H1 (cell line): ENCODE measurements at regions not wholly inside any gene's neighbourhood (a gene's known extent, or its start where the extent isn't known, plus 50 kb on each side); places are given as distances from the start of the nearest gene placed in this dataset.

Experiments
- CTCF ChIA-PET: fragments of 300-600 bp; sonication (Branson Sonifier 250); formaldehyde crosslinking; loops from one replicate; lab custom pipeline; 2021; ENCODE audit not compliant: partially characterized antibody; lab: Charles Lee
- POLR2A ChIA-PET: fragments of 300-600 bp; sonication (Branson Sonifier 250); formaldehyde crosslinking; loops from one replicate; lab custom pipeline; 2021; ENCODE audit warnings: inconsistent platforms; ENCODE audit not compliant: partially characterized antibody; lab: Charles Lee
- DNase-seq, 2 experiments: peaks; one replicate each; pipeline versions ENCODE4 v3.0.0 to v3.0.0-alpha.2; 2010 to 2022; ENCODE audit warnings: low spot score in 2 of 2, low read depth in 1 of 2, mixed read lengths in 1 of 2
- FAIRE-seq: peaks from 2 replicates; lab custom pipeline; 2011; peaks lifted over from hg19 to GRCh38; lab: Jason Lieb, UNC
- H2AFZ ChIP-seq: 2 replicates; pipeline ENCODE4 v1.8.1; 2012; ENCODE audit warnings: low read length, inconsistent platforms
- H2AK5ac ChIP-seq: 2 replicates; pipeline ENCODE4 v1.6.1; 2013; ENCODE audit warnings: low read depth, low read length
- H2BK120ac ChIP-seq: replicated peaks from 2 replicates; pipeline ENCODE3; 2013; ENCODE audit warnings: low read depth, low read length, inconsistent platforms
- H2BK12ac ChIP-seq: 2 replicates; pipeline ENCODE4 v1.6.1; 2013; ENCODE audit warnings: low read depth, low read length
- H2BK15ac ChIP-seq: 2 replicates; pipeline ENCODE4 v1.6.1; 2013; ENCODE audit warnings: low read length
- H2BK20ac ChIP-seq: 2 replicates; pipeline ENCODE4 v1.6.1; 2013; ENCODE audit warnings: low read length
- H2BK5ac ChIP-seq: 2 replicates; pipeline ENCODE4 v1.6.1; 2013; ENCODE audit warnings: low read depth, low read length
- H3K14ac ChIP-seq: 2 replicates; pipeline ENCODE4 v1.6.1; 2013; ENCODE audit warnings: inconsistent platforms; ENCODE audit not compliant: insufficient read length
- H3K18ac ChIP-seq: 2 replicates; pipeline ENCODE4 v1.6.1; 2013; ENCODE audit warnings: low read length; ENCODE audit errors: extremely low read depth
- H3K23ac ChIP-seq: 2 replicates; pipeline ENCODE4 v1.6.1; 2013; ENCODE audit warnings: inconsistent platforms; ENCODE audit not compliant: insufficient read length
- H3K23me2 ChIP-seq: 2 replicates; pipeline ENCODE4 v1.6.1; 2013; ENCODE audit warnings: low read depth, low read length
- H3K27ac ChIP-seq: 2 replicates; pipeline ENCODE4 v1.6.1; 2011; ENCODE audit warnings: low read depth, low read length, inconsistent platforms
- H3K27me3 ChIP-seq, 4 experiments: replicated peaks in 1 of 4; 1 replicate in 1 of 4; 2 replicates in 3 of 4; pipeline versions ENCODE4 v1.6.1 to v1.8.1; 2011 to 2013; ENCODE audit warnings: low read length in 3 of 4, mild to moderate bottlenecking in 3 of 4, inconsistent platforms in 2 of 4, mixed read lengths in 2 of 4, moderate library complexity in 1 of 4; ENCODE audit not compliant: control insufficient read depth in 3 of 4, insufficient read depth in 3 of 4; ENCODE audit errors: extremely low read depth in 1 of 4
- H3K36me3 ChIP-seq, 4 experiments: 2 replicates each; pipeline versions ENCODE4 v1.6.1 to v1.8.1; 2011 to 2013; ENCODE audit warnings: mild to moderate bottlenecking in 4 of 4, low read length in 3 of 4, moderate library complexity in 2 of 4, control low read depth in 1 of 4, inconsistent platforms in 1 of 4; ENCODE audit not compliant: insufficient read depth in 4 of 4, control insufficient read depth in 2 of 4
- H3K4ac ChIP-seq: replicated peaks from 2 replicates; pipeline ENCODE3; 2013; ENCODE audit warnings: low read length, low read depth, mixed read lengths, inconsistent platforms; ENCODE audit not compliant: insufficient read length
- H3K4me1 ChIP-seq, 4 experiments: replicated peaks in 1 of 4; 1 replicate in 1 of 4; 2 replicates in 3 of 4; pipeline versions ENCODE4 v1.6.1 to v1.8.1; 2011 to 2013; ENCODE audit warnings: low read length in 3 of 4, inconsistent platforms in 2 of 4, mixed read lengths in 1 of 4; ENCODE audit not compliant: insufficient read depth in 4 of 4, control insufficient read depth in 3 of 4
- H3K4me2 ChIP-seq, 2 experiments: 2 replicates each; pipeline versions ENCODE4 v1.6.1 to v1.8.1; 2011 to 2013; ENCODE audit warnings: low read depth in 2 of 2, low read length in 2 of 2, control low read depth in 1 of 2, inconsistent platforms in 1 of 2, mild to moderate bottlenecking in 1 of 2; ENCODE audit not compliant: insufficient read depth in 1 of 2
- H3K4me3 ChIP-seq, 4 experiments: fragments of 200-600, 300-600 bp in 1 of 4; sonication (generic), shearing (Covaris generic), sonication (Bioruptor Twin) in 1 of 4; 2 replicates each; pipeline versions ENCODE4 v1.5.1 to v1.8.1; 2011 to 2016; ENCODE audit warnings: low read length in 4 of 4, low read depth in 3 of 4, control low read depth in 2 of 4, inconsistent platforms in 2 of 4, mild to moderate bottlenecking in 2 of 4, mixed read lengths in 1 of 4, moderate library complexity in 1 of 4; ENCODE audit not compliant: insufficient read depth in 2 of 4; ENCODE audit errors: extremely low read depth in 1 of 4
- H3K56ac ChIP-seq: replicated peaks from 2 replicates; pipeline ENCODE3; 2013; ENCODE audit warnings: low read depth, mild to moderate bottlenecking, mixed read lengths, low read length, inconsistent platforms; ENCODE audit not compliant: insufficient read length
- H3K79me1 ChIP-seq: 2 replicates; pipeline ENCODE4 v1.6.1; 2013; ENCODE audit warnings: low read depth, low read length, control low read depth
- H3K79me2 ChIP-seq, 2 experiments: 2 replicates each; pipeline versions ENCODE4 v1.6.1 to v1.8.1; 2012 to 2013; ENCODE audit warnings: low read length in 2 of 2, mild to moderate bottlenecking in 2 of 2, inconsistent platforms in 1 of 2; ENCODE audit not compliant: insufficient read depth in 2 of 2, control insufficient read depth in 1 of 2
- H3K9ac ChIP-seq, 4 experiments: replicated peaks in 1 of 4; 1 replicate in 1 of 4; 2 replicates in 3 of 4; pipeline versions ENCODE4 v1.6.1 to v1.8.1; 2011 to 2013; ENCODE audit warnings: low read depth in 3 of 4, low read length in 3 of 4, control low read depth in 2 of 4, mild to moderate bottlenecking in 2 of 4, moderate library complexity in 2 of 4, inconsistent platforms in 1 of 4; ENCODE audit errors: extremely low read depth in 1 of 4
- H3K9me3 ChIP-seq, 2 experiments: 2 replicates each; pipeline versions ENCODE4 v1.6.1 to v1.8.1; 2012 to 2013; ENCODE audit warnings: mild to moderate bottlenecking in 2 of 2, moderate library complexity in 2 of 2, control low read depth in 1 of 2, inconsistent platforms in 1 of 2, low read depth in 1 of 2, low read length in 1 of 2, mixed read lengths in 1 of 2; ENCODE audit not compliant: insufficient read depth in 2 of 2
- H4K20me1 ChIP-seq, 2 experiments: replicated peaks in 1 of 2; 2 replicates each; pipeline versions ENCODE3 to v1.8.1; 2011 to 2013; ENCODE audit warnings: inconsistent platforms in 2 of 2, low read length in 2 of 2, mild to moderate bottlenecking in 1 of 2; ENCODE audit not compliant: insufficient read depth in 2 of 2, control insufficient read depth in 1 of 2
- H4K5ac ChIP-seq: 2 replicates; pipeline ENCODE4 v1.6.1; 2013; ENCODE audit warnings: low read length, low read depth, mixed read lengths, inconsistent platforms; ENCODE audit not compliant: insufficient read length
- H4K8ac ChIP-seq: 2 replicates; pipeline ENCODE4 v1.8.0; 2013; ENCODE audit warnings: mild to moderate bottlenecking, moderate library complexity, low read length, inconsistent platforms; ENCODE audit not compliant: insufficient read depth; ENCODE audit errors: extremely low read depth
- H4K91ac ChIP-seq: replicated peaks from 2 replicates; pipeline ENCODE3; 2013; ENCODE audit warnings: low read length, mixed read lengths, inconsistent platforms; ENCODE audit not compliant: insufficient read length
- ASH2L ChIP-seq: fragments of 200-600, 300-600 bp; sonication (generic); IDR thresholded peaks from one replicate; pipeline ENCODE4 v1.7.1; 2017; ENCODE audit warnings: low read length
- ATF3 ChIP-seq: IDR thresholded peaks from 2 replicates; pipeline ENCODE4 v1.6.1; 2011; ENCODE audit warnings: low read depth, mild to moderate bottlenecking, low read length; ENCODE audit not compliant: insufficient read depth
- BRCA1 ChIP-seq: IDR thresholded peaks from 2 replicates; pipeline ENCODE4 v1.6.1; 2012; ENCODE audit warnings: low read depth, low read length, improper control_type of control experiment
- CHD1 ChIP-seq: IDR thresholded peaks from 2 replicates; pipeline ENCODE4 v1.6.1; 2012; ENCODE audit warnings: low read depth, low read length, improper control_type of control experiment
- CTBP2 ChIP-seq: IDR thresholded peaks from 2 replicates; pipeline ENCODE4 v1.7.0; 2011; ENCODE audit warnings: borderline replicate concordance, mild to moderate bottlenecking, moderate library complexity, mixed read lengths, low read length; ENCODE audit not compliant: insufficient read depth, insufficient read length
- E2F6 ChIP-seq: IDR thresholded peaks from 2 replicates; pipeline ENCODE4 v1.6.1; 2012; ENCODE audit warnings: inconsistent platforms
- GABPA ChIP-seq: IDR thresholded peaks from 2 replicates; pipeline ENCODE4 v1.6.1; 2011; ENCODE audit warnings: mild to moderate bottlenecking, low read length, moderate library complexity, borderline replicate concordance; ENCODE audit not compliant: insufficient read depth
- POLR2AphosphoS5 ChIP-seq: IDR thresholded peaks from 2 replicates; pipeline ENCODE4 v1.6.1; 2011; ENCODE audit warnings: low read depth, low read length
- RFX5 ChIP-seq: IDR thresholded peaks from 2 replicates; pipeline ENCODE4 v1.6.1; 2011; ENCODE audit warnings: low read depth, low read length, improper control_type of control experiment, borderline replicate concordance
- SIN3A ChIP-seq, 2 experiments: IDR thresholded peaks in 1 of 2; conservative IDR thresholded peaks in 1 of 2; 2 replicates each; pipeline ENCODE4 v1.6.1; 2011 to 2012; ENCODE audit warnings: low read length in 2 of 2, improper control_type of control experiment in 1 of 2, low read depth in 1 of 2, mild to moderate bottlenecking in 1 of 2
- SIX5 ChIP-seq: IDR thresholded peaks from 2 replicates; pipeline ENCODE4 v1.6.1; 2011; ENCODE audit warnings: mild to moderate bottlenecking, low read depth, low read length
- SP2 ChIP-seq: IDR thresholded peaks from 2 replicates; pipeline ENCODE4 v1.6.1; 2012; ENCODE audit warnings: mild to moderate bottlenecking, low read length, inconsistent platforms
- USF2 ChIP-seq: IDR thresholded peaks from 2 replicates; pipeline ENCODE4 v1.6.1; 2011; ENCODE audit warnings: low read length, improper control_type of control experiment
- WGBS, 2 experiments: shearing (Covaris generic) in 1 of 2; methylation state at CpG; one replicate each; pipeline versions ENCODE4 v1.1.6 to v1.1.7; 2013 to 2015; ENCODE audit warnings: low lambda C conversion rate in 2 of 2, mixed read lengths in 2 of 2, inconsistent platforms in 1 of 2, low coverage in 1 of 2, missing lambda C conversion rate in 1 of 2; ENCODE audit not compliant: insufficient replicate concordance in 2 of 2, insufficient coverage in 1 of 2, insufficient read length in 1 of 2; ENCODE audit errors: extremely low coverage in 1 of 2, missing lambda C conversion rate in 1 of 2; 5-methylcytosine and 5-hydroxymethylcytosine counted together

GRCh38 chr6:112899541-112899940 is 552.4 kb downstream of the RFPL4B start:
- no peaks in the 10 kb centered on the region for H3K79me1 ChIP-seq
- no peaks in the 10 kb centered on the region for H4K20me1 ChIP-seq
- no peak overlapping the region for H3K4ac ChIP-seq
- H2BK120ac ChIP-seq = no peak overlapping the region
- H3K23me2 ChIP-seq = no peaks in the 10 kb centered on the region
- H2BK5ac ChIP-seq = no peak overlapping the region
- no peaks in the 10 kb centered on the region for H3K36me3 ChIP-seq
- H3K9me3 ChIP-seq = no peaks in the 10 kb centered on the region
- H4K5ac ChIP-seq = no peak overlapping the region
- no peaks in the 10 kb centered on the region for H3K4me1 ChIP-seq
- H3K79me2 ChIP-seq = no peaks in the 10 kb centered on the region
- no peak overlapping the region for H2BK20ac ChIP-seq
- ChIA-PET POLR2A (no interaction called here), CTCF (no interaction called here)
- H3K9ac ChIP-seq = no peak overlapping the region
- H3K4me3 ChIP-seq = no peak overlapping the region
- H3K23ac ChIP-seq = no peak overlapping the region
- no peak overlapping the region for H2AFZ ChIP-seq
- no peak overlapping the region for H3K27ac ChIP-seq
- no peak overlapping the region for H4K8ac ChIP-seq
- no peak overlapping the region for H3K4me2 ChIP-seq
- H2BK15ac ChIP-seq = no peak overlapping the region
- no peaks in the 10 kb centered on the region for H3K27me3 ChIP-seq
- FAIRE-seq (no peak), DNase-seq (no peak)
- 98% methylated on average over 3 of the region's 3 CpGs; no CpG with 5 or more reads in 1 of the 2 experiments for WGBS, 2 experiments
- H2AK5ac ChIP-seq = no peak overlapping the region
- H3K56ac ChIP-seq = no peak overlapping the region
- H3K18ac ChIP-seq = no peak overlapping the region
- no peak overlapping the region for H2BK12ac ChIP-seq
- H3K14ac ChIP-seq = no peak overlapping the region
- no peak overlapping the region for H4K91ac ChIP-seq
- TF ChIP-seq SIX5 (no peak), CTBP2 (no peak), SP2 (no peak), ASH2L (no peak), E2F6 (no peak), ATF3 (no peak), POLR2AphosphoS5 (no peak), CHD1 (no peak), BRCA1 (no peak), SIN3A (conservative IDR thresholded peaks at IDR 0.05 in 1 of 2, IDR thresholded peaks at IDR 0.05 in 1 of 2; ENCODE audit: low read depth in 1 of 2, low read length in 2 of 2) (no peak), GABPA (no peak), RFX5 (no peak), USF2 (no peak)
